OCI-LY7 (cell line): ENCODE measurements at regions not wholly inside any gene's neighbourhood (a gene's known extent, or its start where the extent isn't known, plus 50 kb on each side); places are given as distances from the start of the nearest gene placed in this dataset.

Experiments
- BruUV-seq: library from RNA; stranded (reverse); fragments of 400-500 nt; replicated peaks from 2 replicates; lab custom pipeline; 2021; lab: Mats Ljungman, UMichigan
- CTCF ChIA-PET: fragments of 300-600 bp; sonication (Branson Sonifier 250); formaldehyde crosslinking; loops from one replicate; lab custom pipeline; 2022; ENCODE audit warnings: antibody characterized with exemption; ENCODE audit not compliant: unreplicated experiment; lab: Charles Lee
- POLR2A ChIA-PET: fragments of 300-600 bp; sonication (Branson Sonifier 250); formaldehyde crosslinking; loops from one replicate; lab custom pipeline; 2022; ENCODE audit warnings: antibody characterized with exemption; lab: Charles Lee
- DNase-seq: peaks from one replicate; pipeline ENCODE4 v3.0.0-alpha.2; 2015; ENCODE audit warnings: low spot score
- H2AFZ ChIP-seq: fragments of 200-600 bp; sonication (generic), shearing (Covaris generic); 2 replicates; pipeline ENCODE4 v1.6.1; 2014; ENCODE audit warnings: mild to moderate bottlenecking, antibody characterized with exemption, low read length, moderate library complexity
- H3K27ac ChIP-seq: fragments of 200-600 bp; sonication (generic); 2 replicates; pipeline ENCODE4 v1.5.1; 2014; ENCODE audit warnings: mixed run types, low read depth, mild to moderate bottlenecking, moderate library complexity, low read length, inconsistent platforms; ENCODE audit not compliant: poor library complexity, severe bottlenecking
- H3K36me3 ChIP-seq: fragments of 200-600 bp; sonication (generic); 2 replicates; pipeline ENCODE4 v1.6.1; 2014; ENCODE audit warnings: mild to moderate bottlenecking, antibody characterized with exemption, low read length, moderate library complexity, mixed read lengths; ENCODE audit not compliant: insufficient read depth
- H3K4me1 ChIP-seq: fragments of 200-600 bp; sonication (generic); 2 replicates; pipeline ENCODE4 v1.5.1; 2014; ENCODE audit warnings: mild to moderate bottlenecking, low read length; ENCODE audit not compliant: insufficient read depth, poor library complexity, severe bottlenecking
- H3K4me2 ChIP-seq: fragments of 200-600 bp; sonication (generic); 2 replicates; pipeline ENCODE4 v1.6.1; 2014; ENCODE audit warnings: mild to moderate bottlenecking, low read length
- H3K4me3 ChIP-seq: fragments of 200-600 bp; sonication (generic); 2 replicates; pipeline ENCODE4 v1.5.1; 2014; ENCODE audit warnings: mild to moderate bottlenecking, low read depth, low read length; ENCODE audit not compliant: poor library complexity, severe bottlenecking
- H3K79me2 ChIP-seq: fragments of 200-600 bp; sonication (generic); 2 replicates; pipeline ENCODE4 v1.6.1; 2016; ENCODE audit warnings: low read depth, mild to moderate bottlenecking, low read length, moderate library complexity, mixed read lengths; ENCODE audit not compliant: insufficient read depth
- H3K9me2 ChIP-seq: fragments of 200-600 bp; sonication (generic); 2 replicates; pipeline ENCODE4 v1.6.1; 2016; ENCODE audit warnings: mild to moderate bottlenecking, low read length, mixed read lengths; ENCODE audit not compliant: insufficient read depth
- H3K9me3 ChIP-seq: fragments of 200-600 bp; sonication (generic); 2 replicates; pipeline ENCODE4 v1.6.1; 2014; ENCODE audit warnings: mild to moderate bottlenecking, mixed run types, low read length, mixed read lengths
- H4K20me1 ChIP-seq: fragments of 200-600 bp; sonication (generic); 2 replicates; pipeline ENCODE4 v1.6.1; 2014; ENCODE audit warnings: mild to moderate bottlenecking, antibody characterized with exemption, low read length, moderate library complexity, mixed read lengths; ENCODE audit not compliant: insufficient read depth
- CTCF ChIP-seq: fragments of 200-600 bp; sonication (generic); conservative IDR thresholded peaks from 2 replicates; pipeline ENCODE4 v1.5.1; 2014; ENCODE audit warnings: mild to moderate bottlenecking, antibody characterized with exemption, low read length, moderate library complexity, mixed read lengths
- EZH2phosphoT487 ChIP-seq: fragments of 200-600 bp; sonication (generic); IDR thresholded peaks from 2 replicates; pipeline ENCODE4 v1.6.1; 2018; ENCODE audit warnings: low read depth, borderline replicate concordance, mild to moderate bottlenecking, mixed run types, antibody characterized with exemption, low read length, moderate library complexity, mixed read lengths
- intact Hi-C: fragments of 100-400 bp; cut with micrococcal nuclease; formaldehyde crosslinking; loops from one replicate; pipeline ENCODE4 v1.10.0; 2022; ENCODE audit not compliant: unreplicated experiment

- ChIA-PET CTCF (no interaction called here), POLR2A (no interaction called here)
- Histone ChIP-seq H3K9me2 (no peaks in the 10 kb centered on the region), H3K27ac (no peak overlapping the region), H2AFZ (no peak overlapping the region), H3K9me3 (no peaks in the 10 kb centered on the region), H3K79me2 (no peaks in the 10 kb centered on the region), H3K4me1 (no peaks in the 10 kb centered on the region), H4K20me1 (no peaks in the 10 kb centered on the region), H3K36me3 (no peaks in the 10 kb centered on the region), H3K4me3 (no peak overlapping the region), H3K4me2 (no peak overlapping the region)
- TF ChIP-seq EZH2phosphoT487 (no peak), CTCF (no peak)
- no TSS peak for BruUV-seq
- DNase-seq = no peak
- intact Hi-C loops = no loop called here
Measured at GRCh38 chr10:56090914-56091540, 270.0 kb downstream of the ZWINT start.

- H4K20me1 ChIP-seq = no peaks in the 10 kb centered on the region
- no peaks in the 10 kb centered on the region for H3K36me3 ChIP-seq
- ChIA-PET POLR2A (no interaction called here), CTCF (no interaction called here)
- TF ChIP-seq EZH2phosphoT487 = no peak
- no peak for TF ChIP-seq CTCF
- H3K4me1 ChIP-seq = no peaks in the 10 kb centered on the region
- no peak for DNase-seq
- no peak overlapping the region for H3K4me2 ChIP-seq
- no peaks in the 10 kb centered on the region for H3K9me2 ChIP-seq
- H2AFZ ChIP-seq = no peak overlapping the region
- BruUV-seq = no TSS peak
- H3K9me3 ChIP-seq = no peaks in the 10 kb centered on the region
- intact Hi-C loops = no loop called here
- no peak overlapping the region for H3K27ac ChIP-seq
- H3K4me3 ChIP-seq = no peak overlapping the region
- no peaks in the 10 kb centered on the region for H3K79me2 ChIP-seq
Measured at GRCh38 chr10:56085406-56086122, 275.5 kb downstream of the ZWINT start.

GRCh38 chr10:56082169-56082568 lies 278.9 kb downstream of the ZWINT start:
- H3K4me1 ChIP-seq = no peaks in the 10 kb centered on the region
- no peak overlapping the region for H3K4me2 ChIP-seq
- ChIA-PET POLR2A (no interaction called here), CTCF (no interaction called here)
- H3K9me3 ChIP-seq = no peaks in the 10 kb centered on the region
- H3K36me3 ChIP-seq = no peaks in the 10 kb centered on the region
- no peak overlapping the region for H3K4me3 ChIP-seq
- H3K9me2 ChIP-seq = no peaks in the 10 kb centered on the region
- H2AFZ ChIP-seq = no peak overlapping the region
- no TSS peak for BruUV-seq
- DNase-seq = no peak
- intact Hi-C loops = no loop called here
- no peaks in the 10 kb centered on the region for H3K79me2 ChIP-seq
- no peak overlapping the region for H3K27ac ChIP-seq
- TF ChIP-seq CTCF (no peak), EZH2phosphoT487 (no peak)
- H4K20me1 ChIP-seq = no peaks in the 10 kb centered on the region
